GM13976 (cell line): ENCODE measurements at regions not wholly inside any gene's neighbourhood (a gene's known extent, or its start where the extent isn't known, plus 50 kb on each side); places are given as distances from the start of the nearest gene placed in this dataset.

ENCODE experiments used
- DNase-seq: peaks from one replicate; pipeline ENCODE4 v3.0.0; 2012; ENCODE audit warnings: low spot score
- in situ Hi-C: fragments of 300-500 bp; cut with MboI; formaldehyde crosslinking; loops from one replicate; pipeline ENCODE4 v1.12.0; 2022; ENCODE audit warnings: low sequenced_read_pairs, mixed read lengths, inconsistent platforms; ENCODE audit not compliant: unreplicated experiment
- TF ChIP-seq, protein P1 (sequence below): IDR thresholded peaks from 2 replicates; pipeline ENCODE4 v1.5.1; 2012; ENCODE audit warnings: borderline replicate concordance, mild to moderate bottlenecking; ENCODE audit not compliant: insufficient read depth; ENCODE audit errors: extremely low read depth, missing control alignments, control extremely low read depth

DNA sequence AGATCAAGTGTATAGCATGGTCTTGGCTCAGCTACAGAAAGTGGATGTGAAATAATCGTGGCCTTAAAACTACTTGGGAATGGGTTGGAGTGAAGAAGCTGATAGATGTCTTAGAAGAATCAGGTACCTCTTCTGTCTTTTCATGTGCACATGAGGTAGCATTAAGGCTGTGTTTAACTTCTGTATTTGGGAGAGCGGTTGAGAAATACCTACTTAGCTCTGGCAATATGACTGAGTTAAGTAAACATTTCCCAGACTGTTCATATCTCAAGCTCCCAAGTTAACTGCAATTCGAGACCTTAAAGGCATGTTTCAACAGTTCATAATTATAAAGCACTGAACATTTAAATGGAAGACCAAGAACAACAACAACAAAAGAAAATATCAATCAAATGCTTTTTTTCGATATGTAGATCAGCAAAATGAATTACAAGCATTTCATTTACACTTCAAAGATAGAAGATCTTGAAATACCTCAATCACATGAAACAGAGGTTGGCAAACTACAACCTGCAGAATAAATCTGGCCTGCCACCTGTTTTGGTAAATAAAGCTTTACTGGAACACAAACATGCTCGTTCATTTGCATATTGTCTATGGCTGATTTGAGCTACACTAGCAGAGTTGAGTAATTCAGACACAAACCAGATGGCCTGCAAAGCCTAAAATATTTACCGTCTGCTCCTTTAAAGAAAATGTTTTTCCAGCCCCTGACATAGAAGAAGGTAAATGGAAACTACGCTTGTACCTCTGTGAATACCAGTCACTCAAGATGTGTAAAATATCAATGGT lies 337.1 kb upstream of the GLI3 start:
- TF ChIP-seq, protein P1, sequence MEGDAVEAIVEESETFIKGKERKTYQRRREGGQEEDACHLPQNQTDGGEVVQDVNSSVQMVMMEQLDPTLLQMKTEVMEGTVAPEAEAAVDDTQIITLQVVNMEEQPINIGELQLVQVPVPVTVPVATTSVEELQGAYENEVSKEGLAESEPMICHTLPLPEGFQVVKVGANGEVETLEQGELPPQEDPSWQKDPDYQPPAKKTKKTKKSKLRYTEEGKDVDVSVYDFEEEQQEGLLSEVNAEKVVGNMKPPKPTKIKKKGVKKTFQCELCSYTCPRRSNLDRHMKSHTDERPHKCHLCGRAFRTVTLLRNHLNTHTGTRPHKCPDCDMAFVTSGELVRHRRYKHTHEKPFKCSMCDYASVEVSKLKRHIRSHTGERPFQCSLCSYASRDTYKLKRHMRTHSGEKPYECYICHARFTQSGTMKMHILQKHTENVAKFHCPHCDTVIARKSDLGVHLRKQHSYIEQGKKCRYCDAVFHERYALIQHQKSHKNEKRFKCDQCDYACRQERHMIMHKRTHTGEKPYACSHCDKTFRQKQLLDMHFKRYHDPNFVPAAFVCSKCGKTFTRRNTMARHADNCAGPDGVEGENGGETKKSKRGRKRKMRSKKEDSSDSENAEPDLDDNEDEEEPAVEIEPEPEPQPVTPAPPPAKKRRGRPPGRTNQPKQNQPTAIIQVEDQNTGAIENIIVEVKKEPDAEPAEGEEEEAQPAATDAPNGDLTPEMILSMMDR = no peak
- in situ Hi-C loops = no loop called here
- no peak for DNase-seq

DNA sequence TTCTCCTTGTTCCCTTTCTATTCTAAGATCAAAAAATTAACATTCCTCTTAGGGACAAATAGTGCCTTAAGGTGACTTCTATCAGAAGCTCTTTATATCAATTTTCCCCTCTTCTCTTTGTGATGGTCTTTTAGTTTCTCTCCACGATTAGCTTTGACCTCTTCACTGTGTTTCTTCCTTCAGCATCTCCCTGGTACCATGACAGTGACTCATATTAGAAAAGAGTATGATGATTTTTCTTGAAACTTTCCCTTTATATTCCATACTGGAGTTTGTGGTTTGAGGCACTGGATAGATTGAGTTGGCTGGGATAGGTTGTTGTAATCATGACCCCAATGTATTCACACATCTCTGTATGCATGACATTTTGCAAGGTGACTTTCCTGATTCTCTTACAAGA lies 335.6 kb upstream of the GLI3 start:
- in situ Hi-C loops = no loop called here
- TF ChIP-seq, protein P1 = no peak

DNA sequence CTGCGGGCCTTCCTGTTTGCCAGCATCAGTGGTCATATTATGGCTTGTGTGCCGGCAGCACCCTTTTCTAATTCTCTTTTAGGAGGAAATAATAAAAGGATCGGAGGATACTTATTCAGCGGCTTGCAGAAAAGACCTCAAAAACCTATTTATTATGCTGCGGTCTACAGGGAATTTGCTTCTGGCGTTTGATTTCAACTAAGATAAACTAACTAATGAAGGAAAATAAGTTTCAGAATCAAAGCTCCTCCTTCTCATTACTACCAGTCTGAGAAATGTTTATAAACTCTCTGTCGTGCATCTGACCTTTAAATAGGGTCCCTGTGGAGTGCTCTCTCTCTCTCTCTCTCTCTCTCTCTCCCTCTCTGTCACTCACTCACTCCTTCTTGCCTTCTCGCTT lies 335.0 kb upstream of the GLI3 start:
- DNase-seq = no peak
- TF ChIP-seq, protein P1 = no peak
- in situ Hi-C loops = no loop called here

More for the DNA sequence above, 335.6 kb upstream of the GLI3 start:
- DNase-seq = no peak

DNA sequence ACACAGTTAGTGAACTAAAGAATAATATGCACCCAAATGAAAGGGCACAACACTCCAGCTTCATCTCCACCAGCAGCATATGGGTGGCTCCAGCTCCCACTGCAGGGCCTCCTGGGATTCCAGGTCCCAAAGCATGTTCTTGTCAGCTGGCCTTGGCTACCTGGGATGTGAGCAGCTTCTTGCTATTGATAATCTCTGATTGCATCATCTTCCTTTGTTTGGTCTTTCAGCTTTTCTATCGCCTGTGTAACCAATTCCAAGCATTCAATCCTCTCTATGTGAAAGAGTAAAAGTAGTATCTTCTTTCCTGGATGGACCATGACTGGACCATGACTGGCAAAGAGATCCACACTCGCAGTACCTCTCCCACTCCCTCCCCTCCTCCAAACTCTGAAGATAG lies 333.9 kb upstream of the GLI3 start:
- TF ChIP-seq, protein P1 = no peak
- in situ Hi-C loops = no loop called here
- no peak for DNase-seq

DNA sequence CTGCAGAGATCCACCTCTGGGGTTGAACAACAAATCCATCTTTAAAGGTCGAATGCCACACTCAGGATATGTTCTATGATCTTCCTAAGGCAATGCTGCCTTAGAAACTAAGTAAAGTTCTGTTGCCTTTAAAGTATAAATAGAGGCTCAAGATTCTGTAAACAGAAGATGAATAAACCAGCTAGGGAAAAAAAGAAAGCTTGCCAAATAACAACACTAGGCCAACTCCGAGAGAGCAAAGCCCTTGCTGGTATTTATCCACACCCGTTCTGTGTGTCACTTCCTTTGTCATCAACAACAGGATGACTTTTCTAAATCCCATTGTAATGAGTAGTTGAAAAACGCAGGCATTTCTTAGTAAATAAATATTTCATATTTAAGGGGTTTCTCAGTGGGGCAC lies 330.0 kb upstream of the GLI3 start:
- no peak for DNase-seq
- in situ Hi-C loops = no loop called here
- TF ChIP-seq, protein P1 = no peak

DNA sequence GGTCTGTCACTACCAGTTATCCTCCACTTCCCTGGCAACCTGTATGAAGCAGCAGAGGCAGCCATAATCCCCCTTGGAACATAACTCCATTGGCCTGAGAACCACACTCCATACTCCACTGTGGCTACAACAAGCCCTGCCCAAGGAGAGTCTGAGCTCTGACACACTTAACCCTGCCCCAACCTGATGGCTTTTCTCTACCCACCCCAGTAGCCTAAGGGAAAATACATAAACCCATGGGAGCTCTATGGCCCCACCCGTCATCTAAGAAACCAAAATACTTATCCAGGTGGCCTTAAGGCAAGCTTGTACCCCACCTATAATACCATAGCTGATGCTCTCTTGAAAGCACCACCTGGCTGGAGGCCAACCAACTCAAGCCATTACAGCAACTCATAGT lies 324.8 kb upstream of the GLI3 start:
- TF ChIP-seq, protein P1 = no peak
- in situ Hi-C loops = no loop called here
- DNase-seq = no peak
